IgD-negative memory B cell (primary cell): ENCODE measurements at regions not wholly inside any gene's neighbourhood (a gene's known extent, or its start where the extent isn't known, plus 50 kb on each side); places are given as distances from the start of the nearest gene placed in this dataset.
"Not testable (repeated sequence)": the region's sequence is repeated elsewhere in the genome, so short reads cannot be mapped to it uniquely, and the experiment has no call there.

Experiments used
- H3K27ac Mint-ChIP-seq, 3 donors: one replicate each; pipeline ENCODE4 v1.8.0; 2020 to 2022; ENCODE audit warnings: mild to moderate bottlenecking in 3 of 3, mixed read lengths in 3 of 3, moderate library complexity in 1 of 3
- H3K27me3 Mint-ChIP-seq: one replicate; pipeline ENCODE4 v1.8.0; 2021; ENCODE audit warnings: mixed read lengths
- H3K36me3 Mint-ChIP-seq: one replicate; pipeline ENCODE4 v1.8.0; 2020; ENCODE audit warnings: mild to moderate bottlenecking, mixed read lengths
- H3K4me1 Mint-ChIP-seq, 3 donors: one replicate each; pipeline ENCODE4 v1.8.0; 2020 to 2022; ENCODE audit warnings: mixed read lengths in 3 of 3, mild to moderate bottlenecking in 1 of 3
- H3K4me3 Mint-ChIP-seq, 4 donors: one replicate each; pipeline ENCODE4 v1.8.0; 2020 to 2022; ENCODE audit warnings: mild to moderate bottlenecking in 4 of 4, mixed read lengths in 4 of 4, moderate library complexity in 3 of 4
- H3K9me3 Mint-ChIP-seq, 3 donors: one replicate each; pipeline ENCODE4 v1.8.0; 2020 to 2021; ENCODE audit warnings: mixed read lengths in 3 of 3, mild to moderate bottlenecking in 1 of 3

- no peak overlapping the region for H3K4me3 Mint-ChIP-seq
These were observed 164.1 kb upstream of the CDKN3 start for GRCh38 chr14:54232735-54233134.

GRCh38 chr14:54241517-54241916, 155.3 kb upstream of the CDKN3 start:
- Mint-ChIP-seq H3K4me1 (peaks cover 2 to 6% (median 4%) of the 10 kb centered on the region in 3 donors), H3K4me3 (no peak overlapping the region), H3K9me3 (no peaks in the 10 kb centered on the region), H3K36me3 (no peaks in the 10 kb centered on the region), H3K27me3 (no peaks in the 10 kb centered on the region), H3K27ac (no peak overlapping the region)

More at GRCh38 chr14:54232735-54233134, 164.1 kb upstream of the CDKN3 start:
- Mint-ChIP-seq H3K27ac (no peak overlapping the region), H3K27me3 (no peaks in the 10 kb centered on the region), H3K36me3 (peaks cover 2% of the 10 kb centered on the region), H3K4me1 (no peaks in the 10 kb centered on the region), H3K9me3 (peaks cover 0 to 3% (median 0%) of the 10 kb centered on the region in 3 donors)

GRCh38 chr14:54251356-54251755, 145.5 kb upstream of the CDKN3 start:
- H3K9me3 Mint-ChIP-seq = peaks cover 0 to 2% (median 0%) of the 10 kb centered on the region in 3 donors
- peaks cover 5% of the 10 kb centered on the region for H3K36me3 Mint-ChIP-seq
- peaks cover 8% of the 10 kb centered on the region for H3K27me3 Mint-ChIP-seq
- no peaks in the 10 kb centered on the region for H3K4me1 Mint-ChIP-seq
- no peak overlapping the region for H3K27ac Mint-ChIP-seq
- no peak overlapping the region for H3K4me3 Mint-ChIP-seq

- peaks cover 0 to 2% (median 0%) of the 10 kb centered on the region in 3 donors for H3K9me3 Mint-ChIP-seq
- peaks cover 6% of the 10 kb centered on the region for H3K27me3 Mint-ChIP-seq
- H3K27ac Mint-ChIP-seq = no peak overlapping the region
- H3K36me3 Mint-ChIP-seq = peaks cover 5% of the 10 kb centered on the region
- no peaks in the 10 kb centered on the region for H3K4me1 Mint-ChIP-seq
- H3K4me3 Mint-ChIP-seq = no peak overlapping the region
These were observed 144.6 kb upstream of the CDKN3 start for GRCh38 chr14:54252072-54252730.

- no peaks in the 10 kb centered on the region for H3K4me1 Mint-ChIP-seq
- H3K4me3 Mint-ChIP-seq = no peak overlapping the region
- H3K36me3 Mint-ChIP-seq = peaks cover 5% of the 10 kb centered on the region
- H3K9me3 Mint-ChIP-seq = peaks cover 0 to 2% (median 0%) of the 10 kb centered on the region in 3 donors
- peaks cover 3% of the 10 kb centered on the region for H3K27me3 Mint-ChIP-seq
- no peak overlapping the region for H3K27ac Mint-ChIP-seq
These were observed 143.4 kb upstream of the CDKN3 start for GRCh38 chr14:54253195-54253947.

GRCh38 chr14:54256156-54256555, 140.7 kb upstream of the CDKN3 start:
- H3K4me1 Mint-ChIP-seq = no peaks in the 10 kb centered on the region
- peaks cover 3% of the 10 kb centered on the region for H3K27me3 Mint-ChIP-seq
- peaks cover 0 to 2% (median 0%) of the 10 kb centered on the region in 3 donors for H3K9me3 Mint-ChIP-seq
- H3K4me3 Mint-ChIP-seq = no peak overlapping the region
- H3K36me3 Mint-ChIP-seq = peaks cover 5% of the 10 kb centered on the region
- no peak overlapping the region for H3K27ac Mint-ChIP-seq

GRCh38 chr14:54257424-54257823, 139.4 kb upstream of the CDKN3 start:
- no peaks in the 10 kb centered on the region for H3K4me1 Mint-ChIP-seq
- H3K36me3 Mint-ChIP-seq = peaks cover 3% of the 10 kb centered on the region
- no peak overlapping the region for H3K27ac Mint-ChIP-seq
- H3K4me3 Mint-ChIP-seq = no peak overlapping the region
- H3K9me3 Mint-ChIP-seq = peaks cover 0 to 2% (median 0%) of the 10 kb centered on the region in 3 donors
- peaks cover 1% of the 10 kb centered on the region for H3K27me3 Mint-ChIP-seq

GRCh38 chr14:54258382-54258781, 138.4 kb upstream of the CDKN3 start:
- Mint-ChIP-seq H3K27ac (no peak overlapping the region), H3K4me1 (no peaks in the 10 kb centered on the region)

GRCh38 chr14:54259821-54260220, 137.0 kb upstream of the CDKN3 start:
- H3K27ac Mint-ChIP-seq = no peak overlapping the region

More at GRCh38 chr14:54258382-54258781, 138.4 kb upstream of the CDKN3 start:
- H3K36me3 Mint-ChIP-seq = peaks cover 3% of the 10 kb centered on the region
- H3K9me3 Mint-ChIP-seq = peaks cover 0 to 2% (median 0%) of the 10 kb centered on the region in 3 donors
- no peak overlapping the region for H3K4me3 Mint-ChIP-seq
- peaks cover 1% of the 10 kb centered on the region for H3K27me3 Mint-ChIP-seq

GRCh38 chr14:54261283-54261682, 135.5 kb upstream of the CDKN3 start:
- Mint-ChIP-seq H3K27me3 (peaks cover 8% of the 10 kb centered on the region), H3K9me3 (no peaks in the 10 kb centered on the region), H3K4me1 (peaks cover 0 to 6% (median 0%) of the 10 kb centered on the region in 3 donors), H3K4me3 (no peak overlapping the region), H3K27ac (no peak overlapping the region), H3K36me3 (peaks cover 3% of the 10 kb centered on the region)

More at GRCh38 chr14:54259821-54260220, 137.0 kb upstream of the CDKN3 start:
- no peak overlapping the region for H3K4me3 Mint-ChIP-seq
- no peaks in the 10 kb centered on the region for H3K4me1 Mint-ChIP-seq
- H3K27me3 Mint-ChIP-seq = peaks cover 8% of the 10 kb centered on the region
- H3K36me3 Mint-ChIP-seq = peaks cover 2% of the 10 kb centered on the region
- H3K9me3 Mint-ChIP-seq = peaks cover 0 to 2% (median 0%) of the 10 kb centered on the region in 3 donors

GRCh38 chr14:54266616-54267015, 130.2 kb upstream of the CDKN3 start:
- H3K9me3 Mint-ChIP-seq, H3K27me3 Mint-ChIP-seq, H3K36me3 Mint-ChIP-seq, H3K27ac Mint-ChIP-seq: not testable (repeated sequence)
- Mint-ChIP-seq H3K4me3 (peak overlapping the region in 1 of 4 donors; percentile 34), H3K4me1 (peaks cover 0 to 10% (median 9%) of the 10 kb centered on the region in 3 donors)

- Mint-ChIP-seq H3K27ac (no peak overlapping the region), H3K4me3 (peak overlapping the region in 1 of 4 donors; percentile 54), H3K9me3 (no peaks in the 10 kb centered on the region), H3K36me3 (peaks cover 4% of the 10 kb centered on the region), H3K27me3 (peaks cover 8% of the 10 kb centered on the region), H3K4me1 (peaks cover 0 to 10% (median 9%) of the 10 kb centered on the region in 3 donors)
These were observed 129.6 kb upstream of the CDKN3 start for GRCh38 chr14:54267172-54267571.

- H3K4me1 Mint-ChIP-seq = peaks cover 0 to 4% (median 0%) of the 10 kb centered on the region in 3 donors
- no peak overlapping the region for H3K4me3 Mint-ChIP-seq
- H3K27me3 Mint-ChIP-seq = peaks cover 2% of the 10 kb centered on the region
- H3K27ac Mint-ChIP-seq = no peak overlapping the region
- no peaks in the 10 kb centered on the region for H3K9me3 Mint-ChIP-seq
- no peaks in the 10 kb centered on the region for H3K36me3 Mint-ChIP-seq
These were observed 120.6 kb upstream of the CDKN3 start for GRCh38 chr14:54275997-54276725.

- Mint-ChIP-seq H3K27me3 (peaks cover 2% of the 10 kb centered on the region), H3K36me3 (no peaks in the 10 kb centered on the region), H3K4me1 (peaks cover 0 to 4% (median 0%) of the 10 kb centered on the region in 3 donors), H3K9me3 (no peaks in the 10 kb centered on the region), H3K27ac (no peak overlapping the region), H3K4me3 (no peak overlapping the region)
These were observed 118.7 kb upstream of the CDKN3 start for GRCh38 chr14:54278087-54278486.
